ENCODE measurements at regions not wholly inside any gene's neighbourhood (a gene's known extent, or its start where the extent isn't known, plus 50 kb on each side); places are given as distances from the start of the nearest gene placed in this dataset.

DNA sequence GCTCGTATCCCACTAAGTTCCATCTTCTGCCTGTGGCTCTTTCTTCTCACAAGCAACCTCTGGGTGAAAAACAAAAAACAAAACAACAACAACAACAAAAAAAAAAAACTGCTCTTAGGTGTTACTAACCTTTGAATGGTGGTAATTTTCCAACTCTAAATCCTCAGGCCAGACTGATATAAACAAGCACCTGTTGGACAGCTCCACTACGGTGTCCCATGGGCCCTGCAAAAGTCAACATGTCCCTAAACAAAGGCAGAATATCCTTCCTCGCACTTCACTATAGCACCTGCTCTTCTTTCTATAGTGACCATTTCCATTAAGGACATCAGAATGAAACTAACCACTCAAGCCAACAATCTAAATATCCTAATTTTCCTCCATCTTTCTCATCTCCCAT is 54.6 kb upstream of the PARM1 start:
- Mint-ChIP-seq H3K36me3 (ENCODE audit: insufficient read depth, unreplicated experiment) (no peaks in the 10 kb centered on the region), H3K9me3 (ENCODE audit: unreplicated experiment) (peaks cover 17% of the 10 kb centered on the region), H3K27me3 (ENCODE audit: insufficient read depth, unreplicated experiment) (no peaks in the 10 kb centered on the region), H3K4me3 (ENCODE audit: unreplicated experiment) (no peak overlapping the region), H3K27ac (ENCODE audit: low read depth, unreplicated experiment) (no peak overlapping the region), H3K4me1 (ENCODE audit: insufficient read depth, unreplicated experiment) (peaks cover 9% of the 10 kb centered on the region)
- POLR2A ChIA-PET: interaction anchor here (0.7 kb wide), 1 partner anchor 431 kb away, joined by 3 read pairs; no protein-coding TSS in a partner anchor
- no peak for DNase-seq (ENCODE audit: unreplicated experiment)
- BruUV-seq (replicated peaks): no TSS peak
- CTCF ChIA-PET: interaction anchor here (1.3 to 6.9 kb wide), 2 partner anchors 41 to 411 kb away, joined by 3 to 84 read pairs; no protein-coding TSS in a partner anchor
- intact Hi-C loops (cut with micrococcal nuclease): loop anchor here (10.0 kb wide), 3 partner anchors 586 to 966 kb away; no protein-coding TSS in a partner anchor
- TF ChIP-seq, protein P1, sequence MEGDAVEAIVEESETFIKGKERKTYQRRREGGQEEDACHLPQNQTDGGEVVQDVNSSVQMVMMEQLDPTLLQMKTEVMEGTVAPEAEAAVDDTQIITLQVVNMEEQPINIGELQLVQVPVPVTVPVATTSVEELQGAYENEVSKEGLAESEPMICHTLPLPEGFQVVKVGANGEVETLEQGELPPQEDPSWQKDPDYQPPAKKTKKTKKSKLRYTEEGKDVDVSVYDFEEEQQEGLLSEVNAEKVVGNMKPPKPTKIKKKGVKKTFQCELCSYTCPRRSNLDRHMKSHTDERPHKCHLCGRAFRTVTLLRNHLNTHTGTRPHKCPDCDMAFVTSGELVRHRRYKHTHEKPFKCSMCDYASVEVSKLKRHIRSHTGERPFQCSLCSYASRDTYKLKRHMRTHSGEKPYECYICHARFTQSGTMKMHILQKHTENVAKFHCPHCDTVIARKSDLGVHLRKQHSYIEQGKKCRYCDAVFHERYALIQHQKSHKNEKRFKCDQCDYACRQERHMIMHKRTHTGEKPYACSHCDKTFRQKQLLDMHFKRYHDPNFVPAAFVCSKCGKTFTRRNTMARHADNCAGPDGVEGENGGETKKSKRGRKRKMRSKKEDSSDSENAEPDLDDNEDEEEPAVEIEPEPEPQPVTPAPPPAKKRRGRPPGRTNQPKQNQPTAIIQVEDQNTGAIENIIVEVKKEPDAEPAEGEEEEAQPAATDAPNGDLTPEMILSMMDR (IDR thresholded peaks at IDR 0.05; ENCODE audit: unreplicated experiment): no peak

DNA sequence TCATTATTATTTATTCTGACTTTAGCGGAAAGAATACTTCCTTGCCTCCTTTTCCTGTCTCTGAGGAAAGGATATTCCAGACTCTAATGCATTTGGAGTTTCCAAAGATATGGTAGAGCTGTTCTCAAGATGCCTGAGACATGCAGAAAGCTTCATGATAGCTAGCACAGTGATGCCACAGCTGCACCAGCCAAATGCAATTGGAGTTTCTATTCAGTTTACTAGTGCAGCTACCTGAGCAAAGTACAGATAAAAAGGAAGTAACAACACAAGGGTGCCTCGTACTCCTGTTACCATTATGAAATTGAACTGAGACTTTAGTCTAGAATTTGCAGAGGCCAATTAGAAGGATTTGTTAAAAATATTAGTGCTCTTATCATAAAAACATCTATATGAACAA is 57.5 kb upstream of the PARM1 start:
- BruUV-seq (replicated peaks): no TSS peak
- H3K4me1 Mint-ChIP-seq (ENCODE audit: insufficient read depth, unreplicated experiment): no peaks in the 10 kb centered on the region
- H3K27me3 Mint-ChIP-seq (ENCODE audit: insufficient read depth, unreplicated experiment): no peaks in the 10 kb centered on the region
- TF ChIP-seq, protein P1 (IDR thresholded peaks at IDR 0.05; ENCODE audit: unreplicated experiment): no peak
- ChIA-PET POLR2A (interaction anchor here (1.0 to 2.7 kb wide), 3 partner anchors 9 to 27 kb away, joined by 3 to 7 read pairs (median 4); no protein-coding TSS in a partner anchor), CTCF (interaction anchor here (0.5 to 6.9 kb wide), 22 partner anchors 9 to 647 kb away, joined by 3 to 84 read pairs (median 4); partner anchors contain the start of gene PARM1)
- H3K4me3 Mint-ChIP-seq (ENCODE audit: unreplicated experiment): no peak overlapping the region
- peaks cover 2% of the 10 kb centered on the region for H3K9me3 Mint-ChIP-seq (ENCODE audit: unreplicated experiment)
- no peak for DNase-seq (ENCODE audit: unreplicated experiment)
- intact Hi-C loops (cut with micrococcal nuclease): loop anchor here (2.0 to 10.0 kb wide), 4 partner anchors 57 to 969 kb away; partner anchors contain the start of gene PARM1
- H3K27ac Mint-ChIP-seq (ENCODE audit: low read depth, unreplicated experiment): no peak overlapping the region
- H3K36me3 Mint-ChIP-seq (ENCODE audit: insufficient read depth, unreplicated experiment): no peaks in the 10 kb centered on the region

DNA sequence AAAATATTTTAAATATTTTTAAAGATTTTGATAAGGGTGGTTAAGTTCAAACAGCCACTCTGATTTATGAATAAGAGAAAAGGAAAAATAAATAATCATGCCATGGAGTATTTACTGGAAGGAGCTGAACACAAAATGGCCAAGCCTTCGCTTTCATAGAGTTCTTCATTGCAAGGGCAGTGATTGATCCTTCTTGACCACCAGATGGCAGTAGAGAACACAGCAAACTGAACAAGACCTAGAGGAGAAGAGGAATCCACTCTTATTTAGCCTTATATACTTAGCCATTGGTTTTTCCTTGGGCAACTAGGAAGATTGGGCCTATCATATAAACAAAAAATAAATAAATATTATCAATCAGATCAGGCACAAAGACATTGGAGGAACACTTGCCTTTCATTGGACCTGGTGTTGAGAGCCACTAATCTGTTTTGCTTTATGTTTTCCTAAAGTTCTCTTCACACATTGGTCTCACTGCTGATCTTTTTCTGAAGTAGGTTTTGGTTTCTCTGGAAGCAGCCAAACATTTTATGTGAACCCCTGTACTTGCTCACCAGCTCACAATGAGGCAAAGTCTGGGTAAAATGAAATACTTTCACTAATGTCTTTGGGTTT is 58.1 kb upstream of the PARM1 start:
- Mint-ChIP-seq H3K9me3 (ENCODE audit: unreplicated experiment) (no peaks in the 10 kb centered on the region), H3K27ac (ENCODE audit: low read depth, unreplicated experiment) (no peak overlapping the region), H3K4me1 (ENCODE audit: insufficient read depth, unreplicated experiment) (no peaks in the 10 kb centered on the region), H3K4me3 (ENCODE audit: unreplicated experiment) (no peak overlapping the region), H3K36me3 (ENCODE audit: insufficient read depth, unreplicated experiment) (no peaks in the 10 kb centered on the region), H3K27me3 (ENCODE audit: insufficient read depth, unreplicated experiment) (no peaks in the 10 kb centered on the region)
- intact Hi-C loops (cut with micrococcal nuclease): loop anchor here (1.0 to 10.0 kb wide), 5 partner anchors 58 to 970 kb away; partner anchors contain the start of gene PARM1
- peak; percentile 79 for DNase-seq (ENCODE audit: unreplicated experiment)
- ChIA-PET CTCF (interaction anchor here (0.6 to 6.9 kb wide), 28 partner anchors 9 to 683 kb away, joined by 3 to 84 read pairs (median 3); partner anchors contain the start of gene PARM1), POLR2A (interaction anchor here (0.6 to 2.7 kb wide), 4 partner anchors 10 to 403 kb away, joined by 3 to 7 read pairs (median 4); no protein-coding TSS in a partner anchor)
- BruUV-seq (replicated peaks): no TSS peak
- TF ChIP-seq, protein P1 (IDR thresholded peaks at IDR 0.05; ENCODE audit: unreplicated experiment): peak; percentile 73

DNA sequence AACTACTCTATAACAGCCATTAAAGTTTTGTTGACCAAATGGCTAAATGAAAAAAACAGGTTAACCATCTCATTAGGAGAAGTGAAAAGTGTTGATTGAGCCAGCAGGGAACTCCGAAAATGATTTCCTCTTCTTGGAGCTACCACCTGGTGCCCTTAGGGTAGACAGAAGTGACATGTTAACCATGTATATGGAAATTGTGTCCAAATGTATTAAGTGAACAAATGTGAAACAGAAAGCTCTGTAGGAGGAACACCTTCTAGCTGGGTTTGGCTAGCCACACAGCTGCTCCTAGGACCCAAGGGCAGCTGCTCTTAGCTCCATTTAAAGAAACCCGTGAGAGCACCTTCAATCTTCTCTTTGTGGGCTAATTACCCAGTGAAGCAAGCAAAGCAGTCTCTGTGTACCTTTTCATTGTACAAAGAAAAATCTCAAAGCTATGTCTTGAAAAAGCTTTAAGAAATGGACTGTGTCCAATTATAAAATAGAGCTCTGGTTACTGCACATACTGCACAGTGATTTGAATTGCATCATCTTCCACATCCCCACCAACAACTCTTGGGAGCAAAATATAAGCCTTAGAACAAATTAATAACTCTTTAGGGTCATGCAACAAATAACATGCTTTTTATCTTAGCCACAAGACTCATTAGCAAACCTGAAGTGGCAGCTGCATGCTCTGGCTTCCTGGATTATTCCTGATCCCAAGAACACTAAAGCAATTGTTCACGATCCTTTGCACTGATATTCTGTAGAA is 59.2 kb upstream of the PARM1 start:
- DNase-seq (ENCODE audit: unreplicated experiment): no peak
- BruUV-seq (replicated peaks): no TSS peak
- H3K4me1 Mint-ChIP-seq (ENCODE audit: insufficient read depth, unreplicated experiment): no peaks in the 10 kb centered on the region
- H3K36me3 Mint-ChIP-seq (ENCODE audit: insufficient read depth, unreplicated experiment): no peaks in the 10 kb centered on the region
- ChIA-PET CTCF (interaction anchor here (0.5 to 6.9 kb wide), 15 partner anchors 11 to 618 kb away, joined by 3 to 84 read pairs (median 3); partner anchors contain the start of gene PARM1), POLR2A (interaction anchor here (0.5 to 2.7 kb wide), 8 partner anchors 11 to 654 kb away, joined by 3 to 7 read pairs (median 3); no protein-coding TSS in a partner anchor)
- no peak overlapping the region for H3K27ac Mint-ChIP-seq (ENCODE audit: low read depth, unreplicated experiment)
- TF ChIP-seq, protein P1 (IDR thresholded peaks at IDR 0.05; ENCODE audit: unreplicated experiment): no peak
- H3K4me3 Mint-ChIP-seq (ENCODE audit: unreplicated experiment): no peak overlapping the region
- no peaks in the 10 kb centered on the region for H3K27me3 Mint-ChIP-seq (ENCODE audit: insufficient read depth, unreplicated experiment)
- no peaks in the 10 kb centered on the region for H3K9me3 Mint-ChIP-seq (ENCODE audit: unreplicated experiment)
- intact Hi-C loops (cut with micrococcal nuclease): loop anchor here (1.0 to 10.0 kb wide), 5 partner anchors 59 to 971 kb away; partner anchors contain the start of gene PARM1
